ENCODE measurements at regions not wholly inside any gene's neighbourhood (a gene's known extent, or its start where the extent isn't known, plus 50 kb on each side); places are given as distances from the start of the nearest gene placed in this dataset.

DNA sequence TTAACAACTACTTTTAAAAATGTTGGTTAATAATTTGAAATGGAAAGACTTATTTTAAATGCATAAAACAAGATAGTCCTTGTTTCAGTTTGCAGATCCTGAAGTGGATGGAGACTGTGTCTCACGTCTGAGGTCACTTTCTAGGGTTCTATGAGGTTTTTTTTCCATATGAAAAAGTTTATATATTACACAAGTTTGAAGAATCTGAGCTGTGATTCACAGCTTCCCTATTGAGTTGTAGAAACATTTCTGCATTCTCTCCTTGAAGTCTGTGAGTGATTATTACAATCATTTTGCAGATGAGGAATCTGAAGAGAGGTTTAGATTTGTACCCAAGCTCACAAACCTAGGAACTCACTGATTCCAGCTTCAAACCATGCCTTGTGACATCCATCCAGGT, 442.5 kb upstream of the KLF4 start:
- no peak for TF ChIP-seq CTCF (IDR thresholded peaks at IDR 0.05)
- no peak for TF ChIP-seq EZH2 (IDR thresholded peaks at IDR 0.05; ENCODE audit: borderline replicate concordance, insufficient read depth, low read depth, low read length, poor library complexity, severe bottlenecking)

Measured in B cell (primary cell).